Tongue (tissue), 1 donor: ENCODE measurements at regions not wholly inside any gene's neighbourhood (a gene's known extent, or its start where the extent isn't known, plus 50 kb on each side); places are given as distances from the start of the nearest gene placed in this dataset.
"Not testable (repeated sequence)": the region's sequence is repeated elsewhere in the genome, so short reads cannot be mapped to it uniquely, and the experiment has no call there.

Experiments
- DNase-seq: peaks from one replicate; pipeline ENCODE4 v3.0.0-alpha.2; 2015

DNA sequence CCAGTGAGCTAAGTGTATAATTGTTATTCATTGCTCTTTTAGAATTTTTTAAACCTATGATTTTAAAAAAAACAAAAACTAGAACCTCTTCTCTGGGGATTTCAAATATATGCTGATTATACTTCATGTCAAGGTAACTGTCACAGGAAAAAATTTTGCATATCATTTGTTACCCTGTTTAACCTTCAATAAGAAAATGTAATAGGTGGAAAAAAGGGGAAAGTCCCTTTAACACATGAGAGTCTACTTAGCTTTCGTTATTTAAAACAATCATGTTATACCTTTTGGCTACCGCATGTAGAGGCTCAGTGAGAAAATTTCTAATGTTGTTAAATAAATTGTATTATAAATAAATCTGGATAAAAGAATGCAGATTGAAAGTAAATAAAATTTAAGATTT is 190.1 kb upstream of the AKR1E2 start:
- DNase-seq = no peak

DNA sequence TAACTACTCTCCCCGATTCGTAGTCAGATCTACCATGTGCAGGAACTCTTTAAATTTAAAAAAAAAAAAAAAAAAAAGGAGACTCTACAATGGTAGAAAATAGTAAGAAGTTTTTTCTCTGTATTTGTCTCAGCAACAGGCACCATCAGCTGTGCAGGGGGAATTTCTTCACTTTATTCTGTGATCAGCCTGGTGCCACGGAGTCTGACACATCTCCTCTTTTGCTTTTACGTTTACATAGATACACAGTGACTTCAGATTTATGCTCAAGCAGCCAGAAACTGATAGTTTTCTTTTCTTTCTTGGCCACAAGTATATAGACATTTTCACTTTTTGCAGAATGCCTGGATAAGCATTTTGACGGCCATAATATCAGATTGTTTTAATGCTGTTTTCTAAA is 190.6 kb upstream of the AKR1E2 start:
- no peak for DNase-seq

DNA sequence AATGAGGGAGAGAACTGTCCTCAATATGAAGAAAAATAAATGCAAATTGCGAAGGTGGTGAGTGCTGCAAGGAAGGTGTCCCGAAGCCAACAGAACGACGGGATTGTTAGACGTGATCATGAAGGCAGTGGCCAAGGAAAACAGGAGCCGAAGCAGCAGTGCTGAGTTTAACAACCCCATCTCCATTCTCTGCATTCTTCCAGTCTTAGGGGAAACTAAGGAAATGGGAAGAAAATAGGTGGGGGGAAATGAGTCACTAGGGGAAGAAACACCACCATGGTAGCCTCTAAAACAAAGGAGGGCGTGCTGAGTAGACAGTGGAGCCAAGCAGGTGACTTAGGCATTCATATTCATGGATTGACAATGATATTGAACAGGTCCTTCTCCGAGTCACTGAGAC is 192.2 kb upstream of the AKR1E2 start:
- DNase-seq = no peak

DNA sequence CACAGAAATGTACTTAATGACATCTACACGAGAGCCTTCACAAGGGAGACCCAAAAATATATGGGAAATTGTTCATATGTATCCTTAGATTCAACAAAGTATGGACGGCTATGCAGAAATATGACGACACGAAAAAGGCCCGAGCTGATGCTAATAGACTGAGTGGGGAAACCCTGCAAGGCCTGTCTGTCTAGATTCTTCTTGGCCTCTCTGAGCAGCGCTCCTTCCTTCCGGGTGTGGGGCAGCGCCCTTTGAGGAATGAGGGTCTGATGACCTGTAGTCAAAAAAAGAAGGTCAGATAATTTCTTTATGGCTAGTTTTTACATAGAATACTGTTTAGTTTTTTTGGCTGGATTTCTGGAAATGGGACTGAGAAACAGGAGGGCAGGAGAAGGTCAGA is 192.8 kb upstream of the AKR1E2 start:
- no peak for DNase-seq

DNA sequence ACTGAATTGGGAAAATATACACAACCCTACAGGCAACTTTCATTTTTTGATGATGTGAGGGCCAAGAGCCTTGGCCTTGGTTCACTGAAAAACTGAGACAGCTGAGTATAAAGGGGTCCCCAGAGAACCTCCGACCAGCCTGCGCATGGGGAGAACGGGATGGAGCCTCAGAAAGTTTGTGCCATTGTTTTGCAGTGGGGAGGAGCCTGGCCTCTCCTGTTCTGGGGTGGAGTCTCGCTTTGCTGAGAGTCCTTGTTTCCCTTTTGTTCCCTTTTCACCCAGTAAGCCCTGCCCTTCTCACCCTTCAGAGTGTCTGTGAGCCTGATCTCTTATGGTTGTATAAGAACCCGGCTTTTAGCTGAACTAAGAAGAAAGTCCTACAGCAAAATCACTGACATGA is 193.2 kb upstream of the AKR1E2 start:
- DNase-seq = no peak

DNA sequence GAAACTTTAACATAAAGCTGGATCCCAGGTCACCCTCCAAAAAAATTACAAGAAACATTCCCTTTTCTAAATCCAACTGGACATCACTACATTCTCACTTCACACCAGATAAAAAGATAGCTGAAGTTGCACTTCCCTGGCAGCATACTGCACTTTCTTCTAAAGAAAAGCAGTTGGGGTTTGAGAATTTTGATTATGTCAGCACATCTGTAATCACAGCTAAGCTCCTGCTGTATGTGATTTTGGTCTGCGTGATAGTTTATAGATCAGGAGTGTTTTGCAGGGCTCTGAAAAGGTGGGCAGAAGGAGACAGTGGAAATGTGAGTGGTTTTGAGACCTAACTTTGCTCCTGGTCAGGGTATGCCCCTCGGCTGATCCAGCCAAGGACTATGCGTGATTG is 199.1 kb upstream of the AKR1E2 start:
- no peak for DNase-seq

DNA sequence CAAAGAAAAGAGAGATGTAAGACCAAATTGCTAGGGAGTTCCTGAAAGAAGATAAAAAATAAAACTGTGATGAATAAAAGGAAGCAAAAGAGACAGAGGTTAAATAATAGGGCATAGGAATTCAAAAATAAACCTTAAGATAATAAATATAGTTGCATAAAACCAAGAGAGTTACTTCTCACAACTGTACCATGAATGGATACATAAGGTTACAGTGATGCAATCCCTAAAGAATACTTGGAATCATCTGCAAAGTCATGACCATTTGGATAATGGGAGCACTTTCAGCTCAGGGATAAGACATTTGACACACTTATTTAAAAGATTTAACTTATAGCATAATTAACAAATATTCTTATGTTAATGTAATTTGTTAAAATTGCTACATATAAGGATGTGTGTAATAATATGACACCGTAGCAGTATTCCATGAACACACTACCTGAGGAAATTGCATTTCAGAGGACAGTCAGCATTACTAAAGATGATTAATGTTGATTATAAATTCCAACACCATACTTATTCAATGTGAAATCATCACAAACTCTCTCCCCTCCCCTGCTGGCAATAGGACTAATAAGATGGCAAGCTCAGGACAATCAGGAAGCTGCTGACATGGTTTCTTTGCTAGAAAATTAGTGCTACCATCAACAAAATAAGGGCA is 202.1 kb upstream of the AKR1E2 start:
- no peak for DNase-seq

DNA sequence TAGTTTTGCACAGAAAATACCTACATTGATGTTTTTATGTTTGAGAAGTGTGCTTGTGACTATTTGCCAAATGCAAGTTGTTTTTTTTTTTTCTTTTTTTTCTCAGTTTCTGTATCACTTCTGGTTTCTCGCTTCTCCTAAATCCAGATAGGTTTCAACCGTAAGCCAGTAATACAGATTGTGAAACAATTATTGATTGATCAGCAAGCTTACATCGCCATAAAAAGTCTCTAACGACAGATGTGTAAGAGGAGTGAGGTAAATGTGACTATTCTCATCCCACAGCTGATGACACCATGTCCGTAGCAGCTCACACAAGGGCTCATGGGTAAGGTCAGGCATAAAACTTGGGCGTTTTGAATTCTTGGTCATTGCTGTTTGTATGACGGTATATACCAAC is 202.8 kb upstream of the AKR1E2 start:
- no peak for DNase-seq

DNA sequence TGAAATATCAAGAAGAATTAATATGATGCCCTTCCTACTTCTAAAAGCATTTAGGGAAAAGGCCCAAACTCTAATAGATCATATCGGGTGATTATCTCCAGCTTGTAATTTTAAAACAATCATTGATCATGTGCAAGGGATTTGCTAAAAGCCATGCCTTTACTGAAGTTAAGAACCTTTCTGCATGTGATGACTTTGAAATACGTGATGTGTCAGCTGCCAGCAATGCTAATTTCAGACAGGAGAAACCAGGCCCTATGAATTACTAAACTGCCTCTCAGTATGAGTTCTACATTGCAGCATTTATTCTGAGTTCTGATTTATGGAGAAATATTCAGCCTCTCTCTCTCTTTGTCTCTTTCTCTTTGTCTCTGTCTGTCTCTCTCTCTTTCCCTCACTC is 203.6 kb upstream of the AKR1E2 start:
- DNase-seq = no peak

DNA sequence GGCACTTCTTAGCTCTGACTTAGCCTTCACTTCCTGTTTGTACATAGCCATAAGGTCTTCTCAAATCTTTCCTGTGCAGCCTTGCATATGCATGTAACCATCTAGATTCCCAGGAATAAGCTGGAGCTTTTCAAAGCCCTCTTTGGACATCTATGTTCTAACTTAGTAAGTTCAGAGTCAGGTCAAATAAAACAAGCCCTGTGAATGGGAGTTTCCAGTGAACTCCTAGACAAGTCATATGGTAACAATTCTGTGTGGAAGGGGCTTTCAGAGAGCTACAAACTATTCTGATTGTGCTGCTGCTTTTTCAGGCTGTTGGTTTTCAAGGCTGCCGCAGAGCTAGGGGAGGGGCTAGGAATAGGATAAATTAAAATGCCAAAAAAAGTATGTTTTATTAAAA is 208.4 kb upstream of the AKR1E2 start:
- no peak for DNase-seq

DNA sequence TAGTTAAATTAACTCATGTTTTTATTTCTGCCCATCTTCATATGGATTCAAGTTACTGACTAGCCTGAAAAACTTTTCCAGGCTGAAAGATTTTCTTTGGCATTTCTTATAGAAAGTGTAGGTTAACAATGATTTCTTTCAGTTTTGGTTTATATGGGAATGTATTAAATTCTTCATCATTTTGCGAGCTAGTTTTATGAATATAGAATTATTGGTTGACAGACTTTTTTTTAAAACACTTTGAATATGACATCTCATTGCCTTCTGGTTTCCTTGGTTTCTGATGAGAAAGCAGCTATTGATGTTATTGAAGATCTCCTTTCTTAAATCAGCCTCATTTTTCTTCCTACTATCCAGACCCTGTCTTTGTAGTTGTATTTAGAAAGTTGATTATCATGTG is 211.0 kb upstream of the AKR1E2 start:
- DNase-seq = no peak

DNA sequence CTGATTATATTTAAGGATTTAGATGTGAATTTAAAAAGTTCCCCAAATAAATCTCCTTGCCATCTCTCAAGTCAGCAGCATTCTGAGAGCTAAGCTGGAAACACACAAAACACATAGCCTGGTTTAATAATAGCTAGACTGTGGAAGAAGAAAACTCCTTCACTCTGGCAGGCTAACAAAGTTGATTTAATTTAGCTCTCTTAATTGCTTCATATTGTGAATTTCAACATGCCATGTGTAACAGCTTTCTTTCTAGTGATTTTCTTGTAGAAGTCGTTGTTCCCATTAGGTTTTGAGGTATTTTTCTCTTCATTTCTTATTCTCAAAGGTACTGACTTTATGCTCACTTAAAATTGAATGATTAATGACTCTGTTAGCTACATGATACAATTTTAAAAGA is 216.8 kb upstream of the AKR1E2 start:
- peak; percentile 0 for DNase-seq

DNA sequence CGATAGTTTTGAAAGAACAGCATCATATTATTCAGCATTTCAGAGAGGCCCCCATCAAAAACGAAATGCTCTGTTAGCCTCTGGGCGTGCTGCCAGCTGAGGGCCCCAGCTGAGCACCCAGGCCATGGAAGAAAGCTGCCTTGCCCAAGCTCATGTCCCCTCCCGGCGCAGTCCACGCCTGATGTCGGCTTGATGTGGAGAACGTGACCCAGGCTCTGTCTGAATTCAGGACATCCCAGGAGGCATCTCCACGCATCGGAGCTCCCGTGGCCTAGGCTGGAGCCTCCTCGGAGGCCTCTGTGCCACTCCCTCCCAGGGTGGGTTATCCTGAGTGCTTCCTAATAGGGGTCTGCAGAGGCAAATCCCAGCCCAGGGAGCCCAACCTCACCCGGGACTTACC is 218.3 kb upstream of the AKR1E2 start:
- DNase-seq = no peak

DNA sequence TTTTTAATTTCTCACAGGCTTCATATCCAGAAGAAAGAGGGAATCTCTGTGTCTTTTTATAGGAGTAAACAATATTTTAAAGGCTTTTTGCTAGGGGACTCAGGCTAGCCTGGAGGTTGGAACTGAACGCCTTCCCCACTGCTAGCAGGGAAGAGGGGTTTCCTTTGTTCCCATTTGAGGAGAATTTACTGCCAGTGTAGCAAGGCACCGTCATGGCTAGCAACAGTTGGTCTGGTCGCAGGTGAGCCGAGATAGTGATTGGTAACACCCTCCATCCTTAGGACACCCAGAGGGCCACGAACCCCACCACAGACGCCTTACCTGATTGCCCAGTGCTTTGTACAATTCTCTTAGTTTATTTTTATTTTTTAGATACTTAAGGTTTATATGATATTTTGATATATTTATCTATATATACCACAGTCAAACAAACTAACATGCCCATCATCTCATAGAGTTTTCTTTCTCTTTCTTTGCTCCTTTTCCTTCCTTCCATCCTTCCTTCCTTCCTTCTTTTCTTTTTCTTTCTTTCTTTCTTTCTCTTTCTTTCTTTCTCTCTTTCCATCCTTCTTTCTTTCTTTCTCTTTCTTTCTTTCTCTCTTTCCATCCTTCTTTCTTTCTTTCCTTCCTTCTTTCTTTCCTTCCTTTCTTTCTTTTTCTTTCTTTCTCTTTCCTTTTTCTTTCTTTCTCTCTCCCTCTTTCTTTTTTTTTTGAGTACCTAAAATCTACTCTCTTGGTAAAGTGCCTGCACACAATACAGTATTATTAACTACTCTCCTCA is 219.0 kb upstream of the AKR1E2 start:
- DNase-seq = no peak

DNA sequence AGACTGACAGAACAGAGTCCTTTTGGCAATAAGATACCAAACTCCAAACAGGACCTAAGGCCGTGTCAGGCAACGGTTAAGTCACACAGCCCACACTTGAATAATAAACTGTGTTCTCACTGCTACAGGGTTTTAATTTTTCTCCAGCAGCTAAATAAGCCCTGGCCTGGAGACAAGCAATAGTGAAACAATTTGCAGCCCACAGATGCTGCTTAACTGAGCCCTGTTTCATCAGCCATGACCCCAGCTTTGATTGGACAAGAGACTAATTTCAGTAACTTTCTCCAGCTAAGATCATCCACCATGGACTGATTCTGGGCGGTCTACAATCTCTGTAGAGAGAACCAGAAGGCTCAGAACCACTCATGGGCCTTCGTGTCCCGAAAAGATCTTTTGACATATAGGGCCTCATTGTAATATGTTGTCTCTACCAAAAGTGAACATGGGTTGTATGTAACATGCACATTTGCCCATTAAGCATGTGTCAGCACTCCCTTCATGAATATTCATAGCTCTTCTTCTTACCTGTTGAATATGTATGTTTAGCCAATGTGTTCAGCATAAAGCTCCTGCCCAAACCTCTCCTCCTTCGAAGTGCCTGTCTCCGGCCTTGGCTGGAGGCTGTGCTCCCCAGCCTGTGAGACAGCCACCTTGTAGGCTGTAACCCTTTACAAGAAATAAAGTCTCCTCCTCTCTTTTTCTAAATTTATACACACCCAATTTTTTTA is 223.1 kb upstream of the AKR1E2 start:
- no peak for DNase-seq

DNA sequence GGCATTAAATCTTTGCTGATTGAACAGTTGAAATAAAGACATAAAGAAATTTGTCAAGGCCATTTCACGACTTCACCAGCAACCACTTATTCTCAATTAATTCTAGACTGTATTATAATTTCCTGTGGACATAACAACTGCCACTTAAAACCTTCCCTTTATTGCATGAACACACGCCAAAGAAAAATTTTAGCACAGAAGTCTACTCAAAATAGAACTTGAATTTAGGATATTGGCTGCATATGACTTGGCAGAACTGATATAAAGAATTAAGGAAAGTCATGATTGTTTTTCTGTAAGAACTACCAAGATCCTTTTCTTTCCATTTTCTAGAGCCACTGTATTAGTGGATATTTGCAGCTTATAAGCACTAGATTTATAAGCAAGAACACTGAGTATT is 226.5 kb upstream of the AKR1E2 start:
- DNase-seq = no peak

DNA sequence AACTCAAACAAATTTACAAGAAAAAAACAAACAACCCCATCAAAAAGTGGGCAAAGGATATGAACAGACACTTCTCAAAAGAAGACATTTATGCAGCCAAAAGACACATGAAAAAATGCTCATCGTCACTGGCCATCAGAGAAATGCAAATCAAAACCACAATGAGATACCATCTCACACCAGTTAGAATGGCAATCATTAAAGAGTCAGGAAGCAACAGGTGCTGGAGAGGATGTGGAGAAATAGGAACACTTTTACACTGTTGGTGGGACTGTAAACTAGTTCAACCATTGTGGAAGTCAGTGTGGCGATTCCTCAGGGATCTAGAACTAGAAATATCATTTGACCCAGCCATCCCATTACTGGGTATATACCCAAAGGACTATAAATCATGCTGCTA is 228.1 kb upstream of the AKR1E2 start:
- not testable (repeated sequence) for DNase-seq

DNA sequence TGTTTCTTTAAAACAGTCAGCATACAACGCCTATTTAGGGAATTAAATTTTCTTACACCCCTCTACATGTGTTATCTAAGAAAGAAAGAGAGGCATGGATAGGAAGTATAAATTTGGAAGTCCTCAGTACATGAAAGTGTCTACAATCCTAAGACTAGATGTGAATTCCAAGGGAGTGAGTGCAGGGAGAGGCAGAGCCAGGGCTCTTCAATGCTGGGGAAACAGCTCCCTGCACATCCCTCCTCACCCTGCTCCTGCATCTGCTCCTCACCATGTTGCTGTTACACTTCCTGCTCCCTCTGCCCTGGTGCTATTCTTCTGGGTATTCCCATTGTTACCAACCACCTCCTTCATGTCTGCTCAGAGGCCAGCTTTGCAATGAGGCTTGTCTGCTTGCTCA is 229.1 kb upstream of the AKR1E2 start:
- DNase-seq = no peak

DNA sequence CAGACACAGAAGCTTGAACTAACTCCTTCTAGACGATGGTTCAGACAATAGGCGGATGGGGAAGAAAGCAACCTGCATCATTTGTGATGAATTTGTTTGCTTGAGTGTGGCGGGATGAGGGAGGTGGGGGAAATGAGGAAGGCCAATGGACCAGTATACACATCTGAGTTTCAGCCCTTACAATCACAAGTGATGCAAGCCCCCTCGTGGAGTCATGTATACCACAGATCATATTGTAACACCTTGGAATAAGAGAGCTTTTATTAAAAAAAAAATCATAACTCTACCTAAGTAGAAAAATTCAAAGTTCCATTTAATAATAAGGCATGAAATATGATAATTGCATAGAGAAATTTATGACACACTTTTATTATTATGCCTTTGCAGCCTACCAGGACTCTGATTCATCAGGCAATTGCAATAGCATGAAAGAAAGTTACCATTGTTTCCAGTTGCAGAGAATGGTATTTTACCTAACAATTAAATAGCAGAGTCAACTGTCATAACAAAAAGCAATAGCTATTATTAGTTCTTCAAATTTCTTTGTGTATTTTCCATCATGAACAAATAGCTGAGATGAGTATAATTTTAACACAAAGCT is 230.2 kb upstream of the AKR1E2 start:
- DNase-seq = no peak

DNA sequence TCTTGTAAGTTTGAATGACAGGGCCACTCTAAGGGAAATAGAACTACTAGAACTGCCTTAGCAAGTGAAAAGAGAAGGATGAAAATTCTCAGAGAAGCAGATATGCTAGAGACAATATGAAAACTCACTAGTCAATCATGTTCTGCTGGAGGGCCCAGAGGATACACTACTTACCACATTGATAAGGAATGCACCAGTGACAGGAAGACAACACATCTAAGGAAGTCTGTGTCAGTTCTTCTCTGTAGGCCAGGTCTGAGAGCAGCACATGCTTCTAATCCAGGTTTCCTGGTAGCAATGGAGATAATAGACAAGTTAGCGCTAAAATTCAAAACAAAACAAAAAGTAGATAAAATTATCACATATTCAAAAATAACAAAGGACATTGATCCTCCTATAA is 235.2 kb upstream of the AKR1E2 start:
- DNase-seq = no peak

DNA sequence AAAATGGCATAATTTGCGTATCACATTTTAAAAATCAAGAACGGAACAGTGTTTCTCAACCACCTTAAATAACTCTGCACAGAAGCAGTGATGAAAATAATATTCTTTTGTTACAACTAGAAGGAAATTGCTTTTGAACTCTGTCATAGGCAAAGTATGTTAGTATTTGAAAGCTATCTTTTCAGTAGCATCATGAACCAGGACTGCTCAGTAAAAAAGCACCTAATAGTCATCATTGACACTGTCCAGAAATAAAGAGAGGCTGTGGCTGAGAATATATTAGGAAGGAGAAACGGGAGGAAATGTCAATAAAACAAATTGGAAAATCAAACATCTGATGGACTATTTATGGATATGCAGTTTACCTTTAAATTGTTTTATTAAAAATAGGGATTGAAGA is 237.2 kb upstream of the AKR1E2 start:
- no peak for DNase-seq

DNA sequence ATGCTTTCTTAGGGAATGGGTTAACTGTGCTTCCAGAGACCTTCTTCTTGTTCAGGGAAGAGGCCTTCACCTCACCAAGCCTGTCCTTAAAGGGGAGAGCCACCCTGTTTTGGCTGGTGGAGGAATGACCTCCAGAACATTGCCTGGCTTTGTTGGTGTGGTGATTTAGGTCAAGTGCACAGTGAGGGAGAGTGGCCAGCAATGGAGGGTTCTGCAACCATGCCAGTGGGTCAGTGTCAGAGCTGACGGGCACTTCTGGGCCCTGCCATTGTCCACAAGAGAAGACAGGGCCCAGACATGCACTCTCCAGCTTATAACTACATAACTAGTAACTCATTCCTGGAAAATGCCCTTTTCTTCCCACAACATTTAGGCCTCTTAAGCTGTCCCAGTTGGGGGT is 238.5 kb upstream of the AKR1E2 start:
- DNase-seq = no peak

DNA sequence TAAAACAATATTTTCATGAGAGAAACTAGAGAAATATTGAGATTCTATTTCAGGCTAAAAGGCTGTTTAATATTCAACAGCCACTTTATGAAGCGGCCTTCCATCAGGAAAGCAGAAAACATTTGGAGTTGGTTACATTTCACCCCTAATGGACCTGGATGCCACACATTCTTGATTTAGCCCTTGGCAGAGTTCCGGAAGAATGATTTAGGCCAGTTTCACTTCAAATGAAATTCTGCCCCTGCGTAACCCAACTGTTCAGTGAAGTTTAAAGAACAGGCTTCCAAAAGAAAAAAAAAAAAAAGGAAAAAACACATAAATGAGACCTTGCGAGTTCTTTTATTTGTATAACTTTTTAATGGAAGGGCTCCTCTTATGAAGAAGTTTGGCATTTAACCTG is 239.2 kb upstream of the AKR1E2 start:
- DNase-seq = peak; percentile 65
